Naive thymus-derived CD4-positive, alpha-beta T cell (primary cell): ENCODE measurements at regions not wholly inside any gene's neighbourhood (a gene's known extent, or its start where the extent isn't known, plus 50 kb on each side); places are given as distances from the start of the nearest gene placed in this dataset.

Experiments
- ATAC-seq: fragments of 150-1000 bp; cut with Tn5 transposase; 2 replicates; pipeline ENCODE4 v1.10.0; 2021; ENCODE audit warnings: mild to moderate bottlenecking, moderate library complexity
- CTCF ChIA-PET: fragments of 350-600 bp; sonication (Branson Sonifier 250); formaldehyde crosslinking; loops from one replicate; lab custom pipeline; 2021; ENCODE audit warnings: antibody characterized with exemption; lab: Charles Lee
- POLR2A ChIA-PET: fragments of 350-600 bp; sonication (Branson Sonifier 250); formaldehyde crosslinking; loops from one replicate; lab custom pipeline; 2021; ENCODE audit warnings: antibody characterized with exemption, inconsistent platforms; lab: Charles Lee
- DNase-seq, 9 donors: peaks; one replicate each; pipeline versions ENCODE4 v3.0.0 to v3.0.0-alpha.2; 2020 to 2022; ENCODE audit warnings: mixed read lengths in 1 of 9
- H3K27ac ChIP-seq: one replicate; pipeline ENCODE4 v1.7.0; 2013; ENCODE audit warnings: mild to moderate bottlenecking, low read depth, low read length, moderate library complexity
- H3K27me3 ChIP-seq, 2 donors: one replicate each; pipeline ENCODE4 v1.7.0; 2013; ENCODE audit warnings: low read length in 2 of 2, mild to moderate bottlenecking in 2 of 2, moderate library complexity in 2 of 2; ENCODE audit not compliant: control insufficient read depth in 2 of 2, insufficient read depth in 2 of 2
- H3K36me3 ChIP-seq, 3 experiments: 1 replicate in 2 of 3; 2 replicates in 1 of 3; pipeline ENCODE4 v1.7.0; 2013; ENCODE audit warnings: low read length in 3 of 3, mild to moderate bottlenecking in 3 of 3, moderate library complexity in 1 of 3; ENCODE audit not compliant: insufficient read depth in 3 of 3, control insufficient read depth in 2 of 3
- H3K4me1 ChIP-seq, 2 donors: one replicate each; pipeline ENCODE4 v1.7.0; 2013; ENCODE audit warnings: low read length in 2 of 2, mild to moderate bottlenecking in 2 of 2, moderate library complexity in 1 of 2; ENCODE audit not compliant: control insufficient read depth in 2 of 2, insufficient read depth in 2 of 2
- H3K4me3 ChIP-seq: 2 replicates; pipeline ENCODE4 v1.7.0; 2013; ENCODE audit warnings: mild to moderate bottlenecking, low read length
- H3K9me3 ChIP-seq, 3 experiments: 1 replicate in 2 of 3; 2 replicates in 1 of 3; pipeline ENCODE4 v1.7.0; 2013; ENCODE audit warnings: low read length in 3 of 3; ENCODE audit not compliant: control insufficient read depth in 2 of 3
- H3K27ac Mint-ChIP-seq, 9 donors: one replicate each; pipeline ENCODE4 v1.8.0; 2020 to 2022; ENCODE audit warnings: mixed read lengths in 9 of 9, mild to moderate bottlenecking in 8 of 9, moderate library complexity in 5 of 9, inconsistent platforms in 2 of 9
- H3K27me3 Mint-ChIP-seq, 5 donors: one replicate each; pipeline ENCODE4 v1.8.0; 2021 to 2022; ENCODE audit warnings: mixed read lengths in 5 of 5, mild to moderate bottlenecking in 1 of 5
- H3K36me3 Mint-ChIP-seq, 5 donors: one replicate each; pipeline ENCODE4 v1.8.0; 2020 to 2022; ENCODE audit warnings: mixed read lengths in 5 of 5, mild to moderate bottlenecking in 3 of 5, inconsistent platforms in 1 of 5
- H3K4me1 Mint-ChIP-seq, 7 donors: one replicate each; pipeline ENCODE4 v1.8.0; 2020 to 2022; ENCODE audit warnings: mixed read lengths in 7 of 7, mild to moderate bottlenecking in 3 of 7, inconsistent platforms in 1 of 7
- H3K4me3 Mint-ChIP-seq, 10 donors: one replicate each; pipeline ENCODE4 v1.8.0; 2020 to 2022; ENCODE audit warnings: mild to moderate bottlenecking in 10 of 10, mixed read lengths in 10 of 10, moderate library complexity in 6 of 10, inconsistent platforms in 2 of 10
- H3K9me3 Mint-ChIP-seq, 11 donors: one replicate each; pipeline ENCODE4 v1.8.0; 2020 to 2022; ENCODE audit warnings: mixed read lengths in 11 of 11, mild to moderate bottlenecking in 4 of 11, inconsistent platforms in 1 of 11, moderate library complexity in 1 of 11
- intact Hi-C, 2 donors: fragments of 100-400 bp; cut with micrococcal nuclease; formaldehyde crosslinking; loops; one replicate each; pipeline ENCODE4 v1.15.1; 2023

DNA sequence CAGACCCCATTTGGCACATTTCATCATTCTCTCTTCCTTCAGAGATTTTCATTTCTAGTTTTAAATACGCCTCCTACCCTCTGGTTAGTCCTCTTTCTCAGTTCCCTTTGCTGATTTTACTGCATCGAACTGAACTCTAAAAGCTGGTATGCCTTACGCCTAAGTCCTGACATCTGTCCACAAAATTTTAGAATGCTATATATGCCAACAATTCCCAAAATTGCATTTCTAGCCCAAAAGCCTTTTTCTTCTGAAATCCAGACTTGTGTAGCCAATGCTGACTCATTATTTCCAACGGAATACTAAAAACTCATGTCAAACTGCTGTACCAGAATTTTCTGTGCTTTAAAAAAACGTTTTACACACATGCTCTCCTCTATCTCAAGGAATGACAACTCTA is 1124.4 kb upstream of the TENM4 start:
- no peaks in the 10 kb centered on the region for H3K9me3 ChIP-seq
- H3K27ac Mint-ChIP-seq, result no peak overlapping the region
- no peaks in the 10 kb centered on the region for H3K4me1 ChIP-seq
- no peaks in the 10 kb centered on the region for H3K4me1 Mint-ChIP-seq
- no peak for ATAC-seq
- intact Hi-C loops, result no loop called here
- CTCF ChIA-PET, result no interaction called here
- H3K36me3 Mint-ChIP-seq, result no peaks in the 10 kb centered on the region
- no peak overlapping the region for H3K4me3 Mint-ChIP-seq
- DNase-seq, result no peak
- POLR2A ChIA-PET, result no interaction called here
- no peak overlapping the region for H3K4me3 ChIP-seq
- no peaks in the 10 kb centered on the region for H3K27me3 ChIP-seq
- peaks cover 0 to 17% (median 4%) of the 10 kb centered on the region in 11 donors for H3K9me3 Mint-ChIP-seq
- H3K27ac ChIP-seq, result no peak overlapping the region
- H3K36me3 ChIP-seq, result no peaks in the 10 kb centered on the region
- H3K27me3 Mint-ChIP-seq, result no peaks in the 10 kb centered on the region

DNA sequence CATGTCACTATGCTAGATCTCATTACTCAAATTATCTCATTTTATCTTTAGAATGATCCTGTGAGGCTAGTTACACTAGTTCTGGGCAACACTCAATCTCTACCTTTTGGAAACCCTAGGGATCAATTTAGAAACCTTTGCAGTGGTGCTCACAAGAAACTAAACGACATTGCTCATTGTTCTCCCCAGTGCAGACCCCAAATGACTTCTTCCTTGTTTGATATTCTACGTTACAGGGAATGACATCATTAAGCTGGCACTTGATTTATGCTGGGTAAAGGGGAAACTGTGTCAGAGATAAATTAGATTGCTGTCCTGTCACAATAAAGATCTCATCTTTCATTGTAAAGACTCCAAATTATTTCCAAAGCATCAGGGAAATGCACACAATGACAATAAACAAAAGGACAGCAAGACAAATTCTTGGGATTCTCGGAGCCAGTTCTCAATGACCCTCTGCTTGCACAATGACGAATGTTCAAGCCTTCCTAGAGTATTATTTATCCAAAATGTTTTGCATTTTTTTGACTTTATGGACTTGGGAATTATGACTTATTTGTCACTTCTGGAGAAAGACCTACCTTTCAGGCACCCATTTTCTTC is 1121.8 kb upstream of the TENM4 start:
- no peaks in the 10 kb centered on the region for H3K36me3 ChIP-seq
- ChIA-PET POLR2A (no interaction called here), CTCF (interaction anchor here (1.3 kb wide), 1 partner anchor 12 kb away, joined by 3 read pairs; no protein-coding TSS in a partner anchor)
- H3K27me3 ChIP-seq, result no peaks in the 10 kb centered on the region
- no peaks in the 10 kb centered on the region for H3K4me1 ChIP-seq
- ATAC-seq, result no peak
- intact Hi-C loops, result no loop called here
- peaks cover 0 to 21% (median 4%) of the 10 kb centered on the region in 11 donors for H3K9me3 Mint-ChIP-seq
- no peak overlapping the region for H3K27ac Mint-ChIP-seq
- no peak overlapping the region for H3K4me3 Mint-ChIP-seq
- no peak overlapping the region for H3K4me3 ChIP-seq
- DNase-seq, result no peak
- no peaks in the 10 kb centered on the region for H3K27me3 Mint-ChIP-seq
- no peaks in the 10 kb centered on the region for H3K4me1 Mint-ChIP-seq
- no peak overlapping the region for H3K27ac ChIP-seq
- H3K36me3 Mint-ChIP-seq, result no peaks in the 10 kb centered on the region
- H3K9me3 ChIP-seq, result no peaks in the 10 kb centered on the region

DNA sequence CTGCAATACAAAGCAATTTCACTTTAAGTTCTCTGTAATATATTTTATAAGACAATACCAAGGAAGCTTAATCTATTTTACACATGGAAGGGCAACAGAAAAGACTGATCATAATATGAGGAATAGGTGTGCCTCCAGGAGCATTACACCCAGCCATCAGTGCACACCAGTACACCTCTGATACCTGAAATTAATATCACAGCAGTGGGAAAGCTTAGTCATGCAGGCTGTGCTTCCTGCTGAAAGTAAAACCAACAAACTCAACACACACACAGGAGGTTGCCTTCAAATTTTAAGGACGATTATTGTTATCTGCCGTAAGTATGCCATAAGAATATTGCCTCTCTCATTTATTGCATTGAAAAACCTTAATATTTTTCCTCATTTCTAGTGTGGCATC is 1119.1 kb upstream of the TENM4 start:
- no peak overlapping the region for H3K4me3 Mint-ChIP-seq

DNA sequence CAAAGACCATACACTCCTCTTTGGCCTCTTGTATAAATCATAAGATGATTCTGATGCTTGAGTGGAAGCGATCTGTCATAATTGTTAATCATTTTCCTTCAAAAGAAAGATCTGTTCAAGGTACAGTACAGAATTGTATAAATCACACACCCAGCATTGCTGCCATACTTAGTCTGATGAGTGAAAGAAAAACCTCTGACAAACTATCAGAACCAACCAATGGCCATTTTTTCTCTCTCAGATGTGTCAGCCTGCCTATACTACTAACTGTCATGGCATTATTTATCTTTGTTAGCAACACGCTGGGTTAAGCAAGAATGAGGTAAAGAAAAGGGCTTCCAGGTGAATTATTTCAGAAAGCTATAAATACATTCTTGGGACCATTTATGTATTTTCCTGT is 1112.7 kb upstream of the TENM4 start:
- H3K4me3 ChIP-seq, result no peak overlapping the region
- Mint-ChIP-seq H3K4me3 (no peak overlapping the region), H3K27me3 (no peaks in the 10 kb centered on the region), H3K9me3 (peaks cover 0 to 22% (median 6%) of the 10 kb centered on the region in 11 donors), H3K27ac (no peak overlapping the region), H3K4me1 (no peaks in the 10 kb centered on the region), H3K36me3 (no peaks in the 10 kb centered on the region)
- no peaks in the 10 kb centered on the region for H3K4me1 ChIP-seq
- H3K27ac ChIP-seq, result no peak overlapping the region
- ATAC-seq (no peak), DNase-seq (no peak)
- no peaks in the 10 kb centered on the region for H3K9me3 ChIP-seq
- ChIA-PET POLR2A (no interaction called here), CTCF (no interaction called here)
- intact Hi-C loops, result no loop called here
- no peaks in the 10 kb centered on the region for H3K27me3 ChIP-seq
- no peaks in the 10 kb centered on the region for H3K36me3 ChIP-seq

More for the DNA sequence above, 1119.1 kb upstream of the TENM4 start:
- Mint-ChIP-seq H3K27me3 (no peaks in the 10 kb centered on the region), H3K36me3 (no peaks in the 10 kb centered on the region), H3K4me1 (no peaks in the 10 kb centered on the region), H3K9me3 (peaks cover 0 to 21% (median 4%) of the 10 kb centered on the region in 11 donors), H3K27ac (no peak overlapping the region)
- Histone ChIP-seq H3K4me3 (no peak overlapping the region), H3K4me1 (no peaks in the 10 kb centered on the region), H3K27me3 (no peaks in the 10 kb centered on the region), H3K27ac (no peak overlapping the region), H3K9me3 (no peaks in the 10 kb centered on the region), H3K36me3 (no peaks in the 10 kb centered on the region)
- ChIA-PET CTCF (no interaction called here), POLR2A (no interaction called here)
- ATAC-seq (no peak), DNase-seq (no peak)
- intact Hi-C loops, result no loop called here

DNA sequence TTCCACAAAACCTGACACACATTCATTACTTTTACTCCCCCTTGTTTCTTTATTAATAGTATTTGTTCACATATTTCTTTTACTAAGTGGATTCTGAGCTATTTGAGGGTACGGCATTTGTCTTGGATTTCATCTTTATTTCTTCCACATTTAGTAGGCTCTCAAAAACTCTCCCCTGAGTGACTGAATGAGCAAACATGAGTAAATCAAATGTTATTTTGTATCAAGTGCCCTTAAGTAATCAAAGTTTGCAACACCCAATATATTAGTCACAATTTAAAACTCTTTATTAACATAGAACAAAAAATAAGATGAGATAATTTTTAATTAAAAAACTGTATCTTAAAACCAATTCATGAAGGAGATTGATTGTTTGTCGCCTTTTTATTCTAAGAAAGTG is 1101.9 kb upstream of the TENM4 start:
- no peak overlapping the region for H3K27ac ChIP-seq
- no peaks in the 10 kb centered on the region for H3K4me1 ChIP-seq
- Mint-ChIP-seq H3K4me1 (peaks cover 0 to 1% (median 0%) of the 10 kb centered on the region in 7 donors), H3K27ac (no peak overlapping the region), H3K9me3 (peaks cover 0 to 20% (median 3%) of the 10 kb centered on the region in 11 donors), H3K27me3 (no peaks in the 10 kb centered on the region), H3K4me3 (no peak overlapping the region), H3K36me3 (no peaks in the 10 kb centered on the region)
- ChIA-PET POLR2A (no interaction called here), CTCF (no interaction called here)
- ATAC-seq (no peak), DNase-seq (no peak)
- no peaks in the 10 kb centered on the region for H3K9me3 ChIP-seq
- H3K27me3 ChIP-seq, result no peaks in the 10 kb centered on the region
- intact Hi-C loops, result no loop called here
- H3K36me3 ChIP-seq, result no peaks in the 10 kb centered on the region
- no peak overlapping the region for H3K4me3 ChIP-seq

DNA sequence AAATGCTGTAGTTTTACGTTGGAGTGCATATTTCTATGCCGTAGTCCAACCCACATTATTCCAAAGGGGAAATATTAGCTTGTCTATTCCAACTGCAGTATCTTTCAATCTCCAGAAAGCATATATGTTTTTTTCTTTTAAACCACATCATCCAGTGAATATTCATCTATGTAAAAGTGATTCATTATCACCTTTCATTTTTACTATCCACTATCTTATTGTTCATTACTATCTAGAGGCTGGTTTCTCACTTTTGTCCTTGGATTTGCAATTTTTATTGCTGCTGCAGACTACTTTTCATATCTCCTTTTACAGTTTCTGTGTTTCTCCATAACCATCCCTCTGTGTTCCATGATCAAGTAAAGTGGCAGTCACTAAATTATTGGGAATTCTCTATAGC is 1097.2 kb upstream of the TENM4 start:
- ChIA-PET CTCF (no interaction called here), POLR2A (no interaction called here)
- Mint-ChIP-seq H3K27ac (no peak overlapping the region), H3K4me3 (no peak overlapping the region), H3K27me3 (no peaks in the 10 kb centered on the region), H3K4me1 (peaks cover 0 to 1% (median 0%) of the 10 kb centered on the region in 7 donors), H3K9me3 (peaks cover 2 to 21% (median 8%) of the 10 kb centered on the region in 11 donors), H3K36me3 (no peaks in the 10 kb centered on the region)
- H3K27me3 ChIP-seq, result no peaks in the 10 kb centered on the region
- H3K36me3 ChIP-seq, result no peaks in the 10 kb centered on the region
- no peak overlapping the region for H3K4me3 ChIP-seq
- H3K4me1 ChIP-seq, result no peaks in the 10 kb centered on the region
- DNase-seq (no peak), ATAC-seq (no peak)
- no peak overlapping the region for H3K27ac ChIP-seq
- intact Hi-C loops, result no loop called here
- peaks cover 0 to 4% (median 0%) of the 10 kb centered on the region in 3 experiments for H3K9me3 ChIP-seq

DNA sequence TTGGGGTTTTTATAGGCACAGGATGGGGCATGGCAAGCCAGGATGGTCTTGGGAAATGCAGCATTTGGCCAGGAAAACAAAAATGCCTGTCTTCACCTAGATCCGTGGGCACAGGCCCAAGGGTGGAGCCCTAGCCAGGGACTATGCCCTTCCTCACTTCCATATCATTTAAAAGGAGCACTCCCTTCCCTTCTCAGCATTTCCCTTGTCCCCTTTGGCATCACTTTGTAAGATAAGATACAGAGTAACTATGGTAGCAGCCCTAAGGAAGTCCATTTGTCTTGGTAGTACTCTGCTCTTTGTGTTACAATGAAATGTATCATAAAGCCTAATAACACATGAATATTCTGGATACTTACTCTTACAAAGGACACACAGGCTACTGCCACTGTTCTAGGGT is 1092.6 kb upstream of the TENM4 start:
- H3K36me3 ChIP-seq, result no peaks in the 10 kb centered on the region
- H3K4me1 ChIP-seq, result no peaks in the 10 kb centered on the region
- intact Hi-C loops, result no loop called here
- Mint-ChIP-seq H3K9me3 (peaks cover 0 to 25% (median 6%) of the 10 kb centered on the region in 11 donors), H3K4me1 (peaks cover 0 to 1% (median 0%) of the 10 kb centered on the region in 7 donors), H3K4me3 (no peak overlapping the region), H3K36me3 (no peaks in the 10 kb centered on the region), H3K27me3 (no peaks in the 10 kb centered on the region), H3K27ac (no peak overlapping the region)
- no peak overlapping the region for H3K4me3 ChIP-seq
- peaks cover 0 to 6% (median 0%) of the 10 kb centered on the region in 3 experiments for H3K9me3 ChIP-seq
- DNase-seq (no peak), ATAC-seq (no peak)
- no peaks in the 10 kb centered on the region for H3K27me3 ChIP-seq
- H3K27ac ChIP-seq, result no peak overlapping the region
- ChIA-PET CTCF (no interaction called here), POLR2A (no interaction called here)
